H9 (cell line): ENCODE measurements at regions not wholly inside any gene's neighbourhood (a gene's known extent, or its start where the extent isn't known, plus 50 kb on each side); places are given as distances from the start of the nearest gene placed in this dataset.

Source experiments
- DNase-seq: peaks from one replicate; pipeline ENCODE4 v3.0.0-alpha.2; 2017
- H2AFZ ChIP-seq: one replicate; pipeline ENCODE4 v1.6.1; 2013; ENCODE audit warnings: mild to moderate bottlenecking, low read length, control low read depth, moderate library complexity
- H2AK5ac ChIP-seq: 2 replicates; pipeline ENCODE4 v1.6.1; 2013; ENCODE audit warnings: low read length, control low read depth, mixed read lengths; ENCODE audit not compliant: insufficient read length
- H2BK120ac ChIP-seq: one replicate; pipeline ENCODE4 v1.6.1; 2013; ENCODE audit warnings: low read depth, mild to moderate bottlenecking, low read length, control low read depth, inconsistent platforms; ENCODE audit not compliant: poor library complexity, severe bottlenecking
- H2BK12ac ChIP-seq: 2 replicates; pipeline ENCODE4 v1.6.1; 2013; ENCODE audit warnings: low read length, control low read depth, mixed read lengths, low read depth; ENCODE audit not compliant: insufficient read length
- H2BK15ac ChIP-seq: 2 replicates; pipeline ENCODE4 v1.6.1; 2013; ENCODE audit warnings: low read depth, low read length, control low read depth
- H2BK20ac ChIP-seq: one replicate; pipeline ENCODE4 v1.6.1; 2013; ENCODE audit warnings: low read depth, mild to moderate bottlenecking, low read length, control low read depth, inconsistent platforms; ENCODE audit not compliant: poor library complexity, severe bottlenecking
- H2BK5ac ChIP-seq: 2 replicates; pipeline ENCODE4 v1.6.1; 2013; ENCODE audit warnings: low read length, control low read depth, mixed read lengths; ENCODE audit not compliant: insufficient read length
- H3K14ac ChIP-seq: 2 replicates; pipeline ENCODE4 v1.6.1; 2013; ENCODE audit warnings: low read length, control low read depth; ENCODE audit not compliant: insufficient read depth
- H3K18ac ChIP-seq: 2 replicates; pipeline ENCODE4 v1.6.1; 2013; ENCODE audit warnings: low read depth, mild to moderate bottlenecking, mixed read lengths, low read length, control low read depth; ENCODE audit not compliant: insufficient read length
- H3K23ac ChIP-seq: 2 replicates; pipeline ENCODE4 v1.6.1; 2013; ENCODE audit warnings: low read length, control low read depth, mixed read lengths, low read depth; ENCODE audit not compliant: insufficient read length
- H3K23me2 ChIP-seq: 2 replicates; pipeline ENCODE4 v1.6.1; 2013; ENCODE audit warnings: low read depth, mild to moderate bottlenecking, mixed read lengths, low read length, control low read depth; ENCODE audit not compliant: insufficient read length, poor library complexity, severe bottlenecking
- H3K27ac ChIP-seq: 2 replicates; pipeline ENCODE4 v1.5.1; 2013; ENCODE audit warnings: low read length, control low read depth, mixed read lengths, low read depth; ENCODE audit not compliant: insufficient read length
- H3K27me3 ChIP-seq: 2 replicates; pipeline ENCODE4 v1.6.1; 2013; ENCODE audit warnings: low read length, control low read depth, inconsistent platforms; ENCODE audit not compliant: insufficient read depth
- H3K4ac ChIP-seq: 2 replicates; pipeline ENCODE4 v1.6.1; 2013; ENCODE audit warnings: low read depth, mild to moderate bottlenecking, control low read depth, inconsistent platforms, low read length, moderate library complexity
- H3K4me1 ChIP-seq: 2 replicates; pipeline ENCODE4 v1.6.1; 2013; ENCODE audit warnings: low read length, control low read depth, inconsistent platforms; ENCODE audit not compliant: insufficient read depth
- H3K4me2 ChIP-seq: 2 replicates; pipeline ENCODE4 v1.6.1; 2013; ENCODE audit warnings: low read length, control low read depth, mixed read lengths; ENCODE audit not compliant: insufficient read length, insufficient read depth
- H3K56ac ChIP-seq: 2 replicates; pipeline ENCODE4 v1.6.1; 2013; ENCODE audit warnings: low read depth, mild to moderate bottlenecking, mixed read lengths, low read length, control low read depth; ENCODE audit not compliant: insufficient read length
- H3K79me1 ChIP-seq: 2 replicates; pipeline ENCODE4 v1.6.1; 2013; ENCODE audit warnings: low read depth, mild to moderate bottlenecking, moderate library complexity, low read length, control low read depth, inconsistent platforms; ENCODE audit not compliant: insufficient read depth, poor library complexity, severe bottlenecking
- H3K79me2 ChIP-seq: 2 replicates; pipeline ENCODE4 v1.6.1; 2013; ENCODE audit warnings: low read length, control low read depth, inconsistent platforms; ENCODE audit not compliant: insufficient read depth
- H3K9ac ChIP-seq: 2 replicates; pipeline ENCODE4 v1.6.1; 2013; ENCODE audit warnings: low read length, control low read depth, mixed read lengths; ENCODE audit not compliant: insufficient read length; ENCODE audit errors: extremely low read depth
- H3K9me3 ChIP-seq: one replicate; pipeline ENCODE4 v1.6.1; 2013; ENCODE audit warnings: low read depth, low read length, inconsistent platforms; ENCODE audit not compliant: control insufficient read depth
- H3T11ph ChIP-seq: one replicate; pipeline ENCODE4 v1.6.1; 2013; ENCODE audit warnings: mild to moderate bottlenecking, low read length, control low read depth, inconsistent platforms
- H4K20me1 ChIP-seq: one replicate; pipeline ENCODE4 v1.6.1; 2013; ENCODE audit not compliant: control insufficient read depth, insufficient read length, insufficient read depth
- H4K5ac ChIP-seq: 2 replicates; pipeline ENCODE4 v1.6.1; 2013; ENCODE audit warnings: low read depth, mild to moderate bottlenecking, mixed read lengths, low read length, control low read depth; ENCODE audit not compliant: insufficient read length
- H4K8ac ChIP-seq: replicated peaks from 2 replicates; pipeline ENCODE4 v1.6.1; 2013; ENCODE audit warnings: low read length, control low read depth, mixed read lengths, low read depth; ENCODE audit not compliant: insufficient read length
- H4K91ac ChIP-seq: 2 replicates; pipeline ENCODE4 v1.6.1; 2013; ENCODE audit warnings: low read depth, mild to moderate bottlenecking, moderate library complexity, mixed read lengths, low read length, control low read depth; ENCODE audit not compliant: insufficient read length
- H3K27ac Mint-ChIP-seq, 3 experiments: 2 replicates in 2 of 3; 3 replicates in 1 of 3; pipeline ENCODE4 v1.8.0; 2020 to 2021; ENCODE audit warnings: mixed read lengths in 3 of 3, mild to moderate bottlenecking in 1 of 3, moderate library complexity in 1 of 3
- H3K27me3 Mint-ChIP-seq: 2 replicates; pipeline ENCODE4 v1.8.0; 2021; ENCODE audit warnings: low read depth, mild to moderate bottlenecking, moderate library complexity, mixed read lengths
- H3K36me3 Mint-ChIP-seq, 3 experiments: 2 replicates in 2 of 3; 3 replicates in 1 of 3; pipeline ENCODE4 v1.8.0; 2020 to 2021; ENCODE audit warnings: low read depth in 3 of 3, mixed read lengths in 3 of 3; ENCODE audit not compliant: insufficient read depth in 1 of 3
- H3K4me1 Mint-ChIP-seq, 2 experiments: 2 replicates each; pipeline ENCODE4 v1.8.0; 2020; ENCODE audit warnings: mixed read lengths in 2 of 2
- H3K4me3 Mint-ChIP-seq, 2 experiments: 2 replicates in 1 of 2; 3 replicates in 1 of 2; pipeline ENCODE4 v1.8.0; 2020 to 2021; ENCODE audit warnings: mild to moderate bottlenecking in 2 of 2, mixed read lengths in 2 of 2, moderate library complexity in 1 of 2
- H3K9me3 Mint-ChIP-seq, 2 experiments: 2 replicates in 1 of 2; 3 replicates in 1 of 2; pipeline ENCODE4 v1.8.0; 2020; ENCODE audit warnings: mild to moderate bottlenecking in 2 of 2, mixed read lengths in 2 of 2, moderate library complexity in 1 of 2
- WGBS: extraction: QIAGEN DNeasy Blood & Tissue Kit; methylation state at CpG from one replicate; pipeline ENCODE4 v1.1.7; 2013; ENCODE audit warnings: missing lambda C conversion rate, low lambda C conversion rate, mixed read lengths; ENCODE audit not compliant: insufficient read length; ENCODE audit errors: extremely low coverage; 5-methylcytosine and 5-hydroxymethylcytosine counted together
- TF ChIP-seq, protein P1 (sequence below): fragments of 200-600 bp; sonication (generic); conservative IDR thresholded peaks from 3 replicates; pipeline ENCODE4 v1.8.0; 2021; ENCODE audit warnings: antibody characterized with exemption, mild to moderate bottlenecking

DNA sequence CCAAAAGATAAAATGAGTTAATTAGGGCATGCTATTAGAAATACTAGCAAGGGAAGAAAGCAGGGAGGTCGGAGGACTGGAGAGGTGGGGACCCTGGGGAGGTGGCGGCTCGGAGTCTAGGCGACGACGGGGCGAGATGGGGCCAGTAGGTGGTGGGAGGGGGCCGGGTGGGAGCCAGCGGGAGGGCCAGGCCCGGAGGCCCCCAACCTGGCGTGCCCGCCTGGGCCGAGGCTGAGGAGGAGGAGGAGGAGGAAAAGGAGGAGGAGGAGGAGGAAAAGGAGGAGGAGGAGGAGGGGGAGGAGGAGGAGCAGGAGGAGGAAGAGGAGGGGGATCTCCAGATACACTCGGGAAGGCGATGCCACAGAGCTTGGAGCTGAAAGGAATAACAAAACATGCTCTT lies 426.2 kb downstream of the NR2F2 start:
- Histone ChIP-seq H2BK120ac (no peak overlapping the region), H3K79me1 (no peaks in the 10 kb centered on the region), H3K4ac (no peak overlapping the region), H3K23me2 (no peaks in the 10 kb centered on the region), H2BK20ac (no peak overlapping the region), H3T11ph (no peak overlapping the region), H3K27me3 (no peaks in the 10 kb centered on the region), H3K27ac (no peak overlapping the region), H4K8ac (no peak overlapping the region), H3K4me2 (no peak overlapping the region), H2BK12ac (no peak overlapping the region), H4K5ac (no peak overlapping the region), H3K79me2 (no peaks in the 10 kb centered on the region), H4K20me1 (no peaks in the 10 kb centered on the region), H3K14ac (no peak overlapping the region), H3K56ac (no peak overlapping the region), H2AK5ac (no peak overlapping the region), H2BK5ac (no peak overlapping the region), H3K23ac (no peak overlapping the region), H2BK15ac (no peak overlapping the region), H3K18ac (no peak overlapping the region), H3K9ac (no peak overlapping the region), H3K9me3 (no peaks in the 10 kb centered on the region), H3K4me1 (no peaks in the 10 kb centered on the region), H2AFZ (no peak overlapping the region), H4K91ac (no peak overlapping the region)
- DNase-seq, result no peak
- Mint-ChIP-seq H3K27me3 (no peaks in the 10 kb centered on the region), H3K36me3 (no peaks in the 10 kb centered on the region; a peak in 1 of 7 replicates), H3K4me1 (no peaks in the 10 kb centered on the region), H3K4me3 (no peak overlapping the region), H3K9me3 (no peaks in the 10 kb centered on the region; a peak in 3 of 5 replicates), H3K27ac (no peak overlapping the region)
- TF ChIP-seq, protein P1, sequence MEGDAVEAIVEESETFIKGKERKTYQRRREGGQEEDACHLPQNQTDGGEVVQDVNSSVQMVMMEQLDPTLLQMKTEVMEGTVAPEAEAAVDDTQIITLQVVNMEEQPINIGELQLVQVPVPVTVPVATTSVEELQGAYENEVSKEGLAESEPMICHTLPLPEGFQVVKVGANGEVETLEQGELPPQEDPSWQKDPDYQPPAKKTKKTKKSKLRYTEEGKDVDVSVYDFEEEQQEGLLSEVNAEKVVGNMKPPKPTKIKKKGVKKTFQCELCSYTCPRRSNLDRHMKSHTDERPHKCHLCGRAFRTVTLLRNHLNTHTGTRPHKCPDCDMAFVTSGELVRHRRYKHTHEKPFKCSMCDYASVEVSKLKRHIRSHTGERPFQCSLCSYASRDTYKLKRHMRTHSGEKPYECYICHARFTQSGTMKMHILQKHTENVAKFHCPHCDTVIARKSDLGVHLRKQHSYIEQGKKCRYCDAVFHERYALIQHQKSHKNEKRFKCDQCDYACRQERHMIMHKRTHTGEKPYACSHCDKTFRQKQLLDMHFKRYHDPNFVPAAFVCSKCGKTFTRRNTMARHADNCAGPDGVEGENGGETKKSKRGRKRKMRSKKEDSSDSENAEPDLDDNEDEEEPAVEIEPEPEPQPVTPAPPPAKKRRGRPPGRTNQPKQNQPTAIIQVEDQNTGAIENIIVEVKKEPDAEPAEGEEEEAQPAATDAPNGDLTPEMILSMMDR, result no peak
- no CpG with 5 or more reads among the region's 15 CpGs for WGBS
